BJ (cell line): ENCODE measurements at regions not wholly inside any gene's neighbourhood (a gene's known extent, or its start where the extent isn't known, plus 50 kb on each side); places are given as distances from the start of the nearest gene placed in this dataset.
"Not testable (repeated sequence)": the region's sequence is repeated elsewhere in the genome, so short reads cannot be mapped to it uniquely, and the experiment has no call there.

Source experiments
- CTCF ChIA-PET: fragments of 350-600 bp; formaldehyde crosslinking; extraction: SDS; loops from one replicate; lab custom pipeline; 2021; ENCODE audit warnings: antibody characterized with exemption, inconsistent platforms; lab: Yijun Ruan, JAX
- POLR2A ChIA-PET: fragments of 300-600 bp; sonication (Branson Sonifier 250); formaldehyde crosslinking; extraction: SDS; loops from one replicate; lab custom pipeline; 2021; ENCODE audit warnings: antibody characterized with exemption; lab: Charles Lee
- DNase-seq: peaks from one replicate; pipeline ENCODE4 v3.0.0-alpha.2; 2011; ENCODE audit warnings: low read depth
- H3K27me3 ChIP-seq: 2 replicates; pipeline ENCODE4 v1.6.0; 2011; ENCODE audit warnings: low read length; ENCODE audit not compliant: control insufficient read depth, insufficient read depth
- H3K36me3 ChIP-seq: 2 replicates; pipeline ENCODE4 v1.5.1; 2011; ENCODE audit warnings: low read length; ENCODE audit not compliant: control insufficient read depth, insufficient read depth
- H3K4me3 ChIP-seq: 2 replicates; pipeline ENCODE4 v1.5.1; 2011; ENCODE audit warnings: low read depth, mild to moderate bottlenecking, control low read depth, low read length
- CTCF ChIP-seq: IDR thresholded peaks from 2 replicates; pipeline ENCODE4 v1.5.1; 2011; ENCODE audit warnings: low read depth, mild to moderate bottlenecking, control low read depth, inconsistent platforms, low read length, moderate library complexity; ENCODE audit not compliant: insufficient read depth

GRCh38 chr7:142637240-142637639 lies 112.0 kb upstream of the PRSS1 start:
- no peak for DNase-seq
- no peak for TF ChIP-seq CTCF
- H3K4me3 ChIP-seq, result no peak overlapping the region
- POLR2A ChIA-PET, result no interaction called here
- CTCF ChIA-PET, result interaction anchor here (0.6 to 3.4 kb wide), 8 partner anchors 11 to 173 kb away, joined by 3 to 17 read pairs (median 6); no protein-coding TSS in a partner anchor
- peaks cover 2% of the 10 kb centered on the region; the same call in 1 of the 2 replicates for H3K27me3 ChIP-seq
- no peaks in the 10 kb centered on the region for H3K36me3 ChIP-seq

- DNase-seq, result no peak
- peaks cover 2% of the 10 kb centered on the region; the same call in 1 of the 2 replicates for H3K27me3 ChIP-seq
- TF ChIP-seq CTCF, result no peak
These were observed 112.5 kb upstream of the PRSS1 start for GRCh38 chr7:142636751-142637150.

GRCh38 chr7:142636107-142636506 lies 113.2 kb upstream of the PRSS1 start:
- H3K27me3 ChIP-seq, POLR2A ChIA-PET, H3K36me3 ChIP-seq, DNase-seq, H3K4me3 ChIP-seq: not testable (repeated sequence)
- CTCF ChIA-PET, result interaction anchor here (0.9 to 3.4 kb wide), 7 partner anchors 10 to 175 kb away, joined by 4 to 17 read pairs (median 8); no protein-coding TSS in a partner anchor

More at GRCh38 chr7:142636751-142637150, 112.5 kb upstream of the PRSS1 start:
- Histone ChIP-seq H3K4me3 (no peak overlapping the region), H3K36me3 (no peaks in the 10 kb centered on the region)
- ChIA-PET CTCF (interaction anchor here (0.6 to 3.4 kb wide), 8 partner anchors 11 to 174 kb away, joined by 3 to 17 read pairs (median 6); no protein-coding TSS in a partner anchor), POLR2A (no interaction called here)

GRCh38 chr7:142632271-142633134 lies 116.8 kb upstream of the PRSS1 start:
- no peak overlapping the region for H3K4me3 ChIP-seq
- no peaks in the 10 kb centered on the region for H3K27me3 ChIP-seq
- ChIA-PET POLR2A (no interaction called here), CTCF (interaction anchor here (0.5 to 6.7 kb wide), 39 partner anchors 8 to 853 kb away, joined by 3 to 56 read pairs (median 4); partner anchors contain the start of gene TAS2R40)
- DNase-seq, result no peak
- no peaks in the 10 kb centered on the region for H3K36me3 ChIP-seq
- peak; percentile 79 for TF ChIP-seq CTCF

GRCh38 chr7:142629588-142630260 lies 119.5 kb upstream of the PRSS1 start:
- TF ChIP-seq CTCF, result no peak
- H3K4me3 ChIP-seq, result no peak overlapping the region
- peak; percentile 37 for DNase-seq
- H3K36me3 ChIP-seq, result no peaks in the 10 kb centered on the region
- CTCF ChIA-PET, result interaction anchor here (0.6 to 6.7 kb wide), 9 partner anchors 8 to 181 kb away, joined by 3 to 56 read pairs (median 8); no protein-coding TSS in a partner anchor
- POLR2A ChIA-PET, result no interaction called here
- H3K27me3 ChIP-seq, result no peaks in the 10 kb centered on the region
